HT1080 (cell line): ENCODE measurements at regions not wholly inside any gene's neighbourhood (a gene's known extent, or its start where the extent isn't known, plus 50 kb on each side); places are given as distances from the start of the nearest gene placed in this dataset.
"Not testable (repeated sequence)": the region's sequence is repeated elsewhere in the genome, so short reads cannot be mapped to it uniquely, and the experiment has no call there.

ENCODE experiments used
- DNase-seq: peaks from one replicate; pipeline ENCODE4 v3.0.0-alpha.2; 2015; ENCODE audit warnings: low read depth

DNA sequence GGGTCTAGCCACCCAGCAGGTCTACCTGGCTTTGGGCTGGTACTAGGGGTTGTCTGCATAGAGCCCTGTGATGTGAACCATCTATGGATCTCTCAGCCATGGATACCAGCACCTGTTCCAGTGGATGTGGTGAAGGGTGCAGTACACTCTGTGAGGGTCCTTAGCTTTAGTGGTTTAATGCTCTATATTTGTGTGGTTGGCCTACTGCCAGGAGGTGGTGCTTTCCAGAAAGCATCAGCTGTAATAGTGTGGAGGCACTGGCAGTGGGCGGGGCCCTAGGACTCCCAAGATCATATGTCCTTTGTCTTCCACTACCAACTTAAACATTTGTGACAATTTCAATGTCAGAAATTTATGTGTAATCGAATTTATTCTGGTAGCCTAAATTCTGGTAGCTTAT lies 1065.1 kb downstream of the RPIA start:
- DNase-seq = not testable (repeated sequence)

GRCh38 chr2:89758332-89759026 lies 1067.0 kb downstream of the RPIA start:
- not testable (repeated sequence) for DNase-seq

- not testable (repeated sequence) for DNase-seq
Observed at GRCh38 chr2:89760762-89761161, 1069.3 kb downstream of the RPIA start.

DNA sequence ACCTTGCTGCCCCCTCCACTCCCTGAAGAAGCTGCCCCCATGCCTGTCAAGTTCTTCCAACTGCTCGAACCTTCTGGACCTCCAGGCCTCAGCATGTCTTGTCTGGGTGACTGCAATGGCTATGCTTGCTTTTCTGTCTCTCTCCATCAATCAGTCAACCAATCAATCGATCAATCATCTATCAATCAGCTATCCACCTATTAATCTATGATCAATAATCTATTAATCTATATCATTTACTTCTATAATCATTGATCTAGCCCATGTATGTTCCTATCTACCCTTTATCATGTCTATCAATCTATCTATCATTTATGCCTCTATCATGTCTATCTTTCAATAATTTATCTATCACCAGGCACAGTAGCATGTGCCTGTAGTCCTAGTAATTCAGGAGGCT lies 1069.7 kb downstream of the RPIA start:
- DNase-seq = not testable (repeated sequence)

- not testable (repeated sequence) for DNase-seq
Observed at GRCh38 chr2:89761863-89762262, 1070.4 kb downstream of the RPIA start.

- DNase-seq = not testable (repeated sequence)
Observed at GRCh38 chr2:89762461-89763253, 1071.2 kb downstream of the RPIA start.

DNA sequence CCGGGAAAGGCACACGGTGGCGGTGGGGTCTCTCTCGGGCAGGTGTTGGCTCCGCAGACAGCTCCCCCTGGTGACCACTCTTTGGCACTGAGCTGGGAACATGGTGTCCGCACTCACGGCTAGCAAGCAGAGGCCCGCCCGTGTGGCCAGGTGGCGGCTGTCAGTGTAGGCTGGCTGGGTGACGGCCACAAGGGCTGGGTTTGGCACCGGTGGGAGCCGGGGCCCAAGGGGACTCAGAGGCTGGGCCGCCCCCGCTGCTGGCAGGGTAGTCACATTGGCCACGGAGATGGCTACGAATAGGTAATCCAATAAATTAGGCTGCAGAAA lies 1071.7 kb downstream of the RPIA start:
- DNase-seq = no peak

GRCh38 chr2:89763581-89764485 lies 1072.4 kb downstream of the RPIA start:
- no peak for DNase-seq

DNA sequence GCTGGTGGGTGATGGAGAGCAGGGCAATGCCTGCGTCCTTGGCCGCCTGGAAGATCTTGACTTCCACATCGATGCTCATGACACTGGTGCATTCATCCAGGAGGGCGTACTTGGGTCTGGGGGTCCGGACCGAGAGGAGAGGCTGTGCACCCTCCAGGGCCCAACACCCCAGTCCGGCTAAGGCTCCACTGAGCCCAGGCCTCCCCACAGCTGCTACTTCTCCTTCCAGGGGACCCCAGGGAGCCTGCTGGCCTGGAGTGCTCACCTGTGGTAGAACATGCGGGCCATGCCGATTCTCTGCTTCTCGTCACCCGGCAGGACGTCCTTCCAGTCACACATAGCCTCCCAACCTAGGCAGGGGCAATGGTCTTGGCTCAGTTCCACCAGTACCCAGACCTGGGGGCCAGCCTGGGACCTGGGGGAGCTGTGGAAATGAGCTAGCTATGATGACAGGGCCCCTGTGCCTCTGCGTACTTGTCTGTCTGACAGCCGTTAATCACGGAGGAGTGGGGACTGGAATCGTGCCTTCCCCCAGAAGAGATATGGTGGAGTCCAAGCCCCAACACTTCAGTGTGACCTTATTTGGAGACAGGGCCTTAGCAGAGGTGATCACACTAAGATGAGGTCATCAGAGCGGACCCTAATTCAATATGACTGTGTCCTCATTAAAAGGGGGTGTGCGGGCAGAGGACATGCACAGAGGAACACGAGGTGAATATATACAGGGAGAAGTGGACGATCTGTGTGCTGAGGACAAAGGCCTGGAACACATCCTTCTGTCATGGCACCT lies 1073.3 kb downstream of the RPIA start:
- not testable (repeated sequence) for DNase-seq

- DNase-seq = not testable (repeated sequence)
Observed at GRCh38 chr2:89765361-89765718, 1073.9 kb downstream of the RPIA start.

GRCh38 chr2:89766141-89766990 lies 1074.9 kb downstream of the RPIA start:
- not testable (repeated sequence) for DNase-seq

DNA sequence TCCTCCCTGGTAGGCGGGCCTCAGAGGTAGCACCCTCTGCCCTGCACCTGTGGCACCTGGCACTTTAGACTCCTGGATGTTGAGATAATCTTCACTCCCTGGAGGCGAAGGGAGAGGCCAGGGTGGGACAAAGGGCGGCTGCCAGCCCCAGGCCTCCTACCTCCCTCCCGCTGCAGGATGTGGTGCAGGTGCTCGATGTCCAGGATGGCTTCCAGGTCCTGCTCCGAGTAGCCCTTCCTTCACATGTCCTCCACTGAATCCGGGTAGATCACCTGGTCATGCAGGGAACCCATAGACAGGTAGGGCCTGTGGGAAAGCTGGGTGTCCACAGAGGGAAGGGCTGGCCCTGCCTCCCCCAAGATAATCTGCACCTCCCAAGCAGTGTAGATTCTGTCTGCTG lies 1075.6 kb downstream of the RPIA start:
- not testable (repeated sequence) for DNase-seq

DNA sequence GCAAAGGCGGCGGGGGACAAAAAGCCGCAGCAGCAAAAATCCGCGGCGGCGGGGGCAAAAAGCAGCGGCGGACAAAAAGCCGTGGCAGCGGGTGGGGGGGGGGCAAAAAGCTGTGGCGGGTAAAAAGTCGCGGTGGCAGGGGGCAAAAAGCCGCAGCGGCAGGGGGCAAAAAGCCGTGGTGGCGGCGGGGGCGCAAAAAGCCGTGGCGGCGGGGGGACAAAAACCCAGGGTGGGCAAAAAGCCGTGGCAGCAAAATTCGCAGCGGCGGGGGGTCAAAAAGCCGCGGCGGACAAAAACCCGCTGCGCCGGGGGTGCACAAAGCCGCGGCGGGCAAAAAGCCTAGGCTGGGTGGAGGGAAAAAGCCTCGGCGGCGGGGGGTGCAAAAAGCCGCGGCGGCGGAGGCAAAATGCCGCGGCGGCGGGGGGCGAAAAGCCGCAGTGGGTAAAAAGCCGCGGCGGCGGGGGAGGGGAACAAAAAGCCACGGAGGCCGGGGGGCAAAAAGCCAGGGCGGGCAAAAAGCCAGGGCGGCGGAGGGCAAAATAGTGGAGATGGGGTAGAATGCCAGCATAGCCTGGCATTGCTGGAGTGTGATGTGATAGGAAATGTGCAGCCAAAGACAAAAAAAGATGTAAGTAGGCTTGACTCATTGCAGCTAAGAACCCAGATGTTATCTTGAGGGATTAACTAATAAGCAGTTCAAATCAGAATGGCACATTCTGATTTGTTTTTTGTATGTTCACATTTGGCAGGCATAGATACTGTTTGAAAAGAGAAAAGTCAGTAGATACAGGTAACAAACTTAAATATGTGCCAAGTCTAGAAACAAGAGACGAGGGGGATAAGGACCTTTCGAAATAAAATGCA lies 1076.3 kb downstream of the RPIA start:
- DNase-seq = no peak

DNA sequence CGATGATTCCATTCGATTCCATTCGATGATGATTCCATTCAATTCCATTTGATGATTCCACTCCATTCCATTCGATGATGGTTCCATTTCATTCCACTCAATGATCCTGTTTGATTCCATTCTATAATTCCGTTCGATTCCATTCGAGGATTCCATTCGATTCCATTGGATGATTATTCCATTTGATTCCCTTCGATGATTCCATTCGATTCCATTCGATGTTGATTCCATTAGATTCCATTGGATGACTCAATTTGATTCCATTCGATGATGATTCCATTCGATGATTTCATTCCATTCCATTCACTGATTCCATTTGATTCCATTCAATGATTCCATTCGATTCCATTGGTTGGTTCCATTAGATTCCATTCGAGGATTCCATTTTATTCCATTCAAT lies 1084.4 kb downstream of the RPIA start:
- no peak for DNase-seq

DNA sequence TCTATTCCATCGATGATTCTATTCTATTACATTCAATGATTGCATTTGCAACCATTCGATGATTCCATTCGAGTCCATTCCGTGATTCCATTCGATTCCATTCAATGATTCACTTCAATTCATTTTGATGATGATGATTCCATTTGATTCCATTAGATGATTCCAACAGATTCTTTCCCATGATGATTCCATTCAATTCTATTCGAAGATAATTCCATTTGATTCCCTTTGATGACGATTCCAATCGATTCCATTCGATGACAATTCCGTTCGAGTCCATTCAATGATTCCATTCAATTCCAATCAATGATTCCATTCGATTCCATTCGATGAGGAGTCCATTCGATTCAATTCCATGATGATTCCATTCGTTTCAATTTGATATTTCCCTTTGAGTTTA lies 1088.8 kb downstream of the RPIA start:
- DNase-seq = no peak

DNA sequence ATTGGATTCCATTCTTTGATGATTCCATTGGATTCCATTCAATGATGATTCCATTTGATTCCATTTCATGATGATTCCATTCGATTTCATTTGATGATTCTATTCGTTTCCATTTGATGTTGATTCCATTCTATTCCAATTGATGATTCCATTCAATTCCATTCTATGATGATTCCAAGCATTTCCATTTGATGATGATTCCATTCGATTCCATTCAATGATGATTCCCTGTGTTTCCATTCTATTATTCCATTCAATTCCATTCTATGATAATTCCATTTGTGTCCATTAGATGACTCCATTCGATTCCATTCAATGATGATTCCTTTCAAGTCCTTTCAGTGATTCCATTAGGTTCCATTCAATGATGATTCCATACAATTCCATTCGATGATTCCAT lies 1090.5 kb downstream of the RPIA start:
- no peak for DNase-seq

DNA sequence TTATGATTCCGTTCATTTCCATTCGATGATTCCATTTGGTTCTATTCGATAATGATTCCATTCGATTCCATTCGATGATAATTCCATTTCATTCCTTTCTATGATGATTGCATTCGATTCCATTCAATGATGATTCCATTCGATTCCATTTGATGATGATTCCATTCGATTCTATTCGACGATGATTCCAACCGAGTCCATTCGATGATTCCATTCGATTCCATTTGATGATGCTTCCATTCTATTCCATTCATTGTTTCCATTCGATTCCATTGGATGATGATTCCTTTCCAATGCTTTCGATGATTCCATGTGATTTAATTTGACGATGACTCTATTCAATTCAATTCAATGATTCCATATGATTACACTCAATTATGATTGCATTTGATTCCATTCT lies 1093.5 kb downstream of the RPIA start:
- no peak for DNase-seq

DNA sequence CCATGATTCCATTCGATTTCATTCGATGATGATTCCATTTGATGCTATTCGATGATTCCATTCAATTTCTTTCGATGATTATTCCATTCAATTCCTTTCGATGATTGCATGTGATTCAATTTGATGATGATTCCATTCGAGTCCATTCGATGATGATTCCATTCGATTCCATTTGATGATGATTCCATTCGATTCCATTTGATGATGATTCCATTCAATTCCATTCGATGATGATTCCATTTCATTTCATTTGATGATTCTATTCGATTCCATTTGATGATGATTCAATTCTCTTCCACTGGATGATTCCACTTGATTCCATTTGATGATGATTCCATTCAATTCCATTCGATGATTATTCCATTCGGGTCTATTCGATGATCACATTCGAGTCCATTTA lies 1094.1 kb downstream of the RPIA start:
- DNase-seq = not testable (repeated sequence)

GRCh38 chr2:89786642-89787041 lies 1095.2 kb downstream of the RPIA start:
- DNase-seq = not testable (repeated sequence)
